COLO668 (cell line): ENCODE measurements at regions not wholly inside any gene's neighbourhood (a gene's known extent, or its start where the extent isn't known, plus 50 kb on each side); places are given as distances from the start of the nearest gene placed in this dataset.
A peak's percentile ranks its signal among the peaks of the same experiment; 100 is the strongest.
"Not testable (repeated sequence)": the region's sequence is repeated elsewhere in the genome, so short reads cannot be mapped to it uniquely, and the experiment has no call there.

Source experiments
- DNase-seq: peaks from one replicate; lab custom pipeline; 2025; ENCODE audit not compliant: unreplicated experiment; lab: John Stamatoyannopoulos, UW

DNA sequence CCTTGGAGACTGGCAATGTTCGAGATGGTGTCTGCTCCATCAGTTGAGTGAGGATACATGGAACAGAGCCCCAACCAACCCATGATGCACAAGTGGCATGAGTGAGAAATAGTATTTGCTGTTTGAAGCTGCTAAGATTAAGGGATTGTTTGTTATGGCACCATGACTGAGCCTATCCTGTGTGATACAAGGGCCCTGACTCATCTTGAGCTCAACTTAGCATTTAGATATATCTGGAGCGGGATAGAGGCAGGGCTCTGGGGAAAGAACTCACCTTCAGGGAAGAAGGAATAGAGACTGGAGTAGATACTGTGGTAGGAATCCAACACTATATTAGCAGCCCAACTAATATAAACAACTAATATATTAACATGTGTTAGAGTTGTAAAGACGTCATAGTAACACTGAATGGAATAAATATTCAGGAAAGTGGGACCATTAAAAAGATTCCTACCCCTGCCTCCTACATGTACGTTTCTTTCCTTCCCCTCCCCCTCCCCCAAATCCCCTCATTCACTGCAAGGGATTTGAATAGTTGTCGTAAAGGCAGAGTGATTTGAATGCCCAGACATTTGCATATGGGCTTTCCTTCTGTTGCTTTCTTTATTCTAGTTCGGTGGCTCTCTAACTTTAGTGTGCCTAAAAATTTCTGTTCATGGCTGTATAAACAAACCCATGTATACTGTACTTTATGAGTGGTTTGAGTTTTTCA lies 106.6 kb upstream of the POU3F1 start:
- DNase-seq, result no peak

DNA sequence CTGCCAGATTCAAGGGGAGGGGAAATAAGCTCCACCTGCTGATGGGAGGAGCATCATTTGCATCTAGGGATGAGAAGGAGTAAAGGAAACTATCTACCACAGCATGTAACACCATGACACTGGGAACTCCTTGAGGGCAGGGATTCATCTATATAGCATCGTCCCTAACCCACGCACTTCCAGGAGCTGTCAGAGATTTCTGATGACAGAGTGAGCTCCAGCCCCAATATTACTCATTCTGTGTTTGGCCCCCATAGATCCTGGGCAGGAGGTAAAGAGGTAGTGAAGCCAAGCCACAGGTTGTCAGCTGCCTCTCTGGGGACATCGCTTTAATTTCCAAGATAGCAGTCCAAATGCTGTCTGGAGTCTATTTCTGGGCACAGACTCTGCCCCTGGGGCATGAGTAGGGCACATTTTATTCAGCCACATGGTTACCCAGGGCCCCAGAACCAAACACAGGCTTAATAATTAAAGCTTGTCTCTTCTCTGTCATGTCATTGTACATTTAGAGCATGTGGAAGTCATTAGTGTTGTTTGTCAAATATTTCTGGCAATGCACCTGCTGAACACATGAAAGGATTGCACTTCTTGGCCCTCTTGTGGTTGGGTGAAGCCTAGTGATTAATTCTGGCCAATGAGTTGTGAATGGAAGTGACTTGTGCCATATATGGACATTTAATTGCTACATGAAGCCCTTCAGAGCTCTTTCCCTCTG lies 105.9 kb upstream of the POU3F1 start:
- DNase-seq, result peak; percentile 79

DNA sequence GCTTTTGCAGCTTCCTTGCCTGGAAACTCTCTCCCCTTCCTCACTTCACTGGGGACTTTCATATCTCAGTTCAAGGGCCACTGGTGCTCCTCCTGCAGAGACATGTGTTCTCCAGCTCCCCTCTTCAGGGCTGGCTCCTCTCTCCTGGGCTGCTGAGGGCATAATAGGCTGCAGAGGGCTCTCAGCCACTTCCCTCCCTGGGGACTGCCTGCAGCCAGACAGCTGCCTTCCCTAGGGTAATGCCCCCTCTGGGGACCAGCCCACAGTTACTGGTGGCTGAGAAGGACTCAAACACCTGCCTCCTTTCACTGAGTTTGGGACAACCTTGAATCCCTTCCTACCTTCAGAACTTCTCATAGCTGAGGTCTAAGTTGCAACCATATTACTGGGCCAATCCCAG lies 104.8 kb upstream of the POU3F1 start:
- DNase-seq, result peak; percentile 53

DNA sequence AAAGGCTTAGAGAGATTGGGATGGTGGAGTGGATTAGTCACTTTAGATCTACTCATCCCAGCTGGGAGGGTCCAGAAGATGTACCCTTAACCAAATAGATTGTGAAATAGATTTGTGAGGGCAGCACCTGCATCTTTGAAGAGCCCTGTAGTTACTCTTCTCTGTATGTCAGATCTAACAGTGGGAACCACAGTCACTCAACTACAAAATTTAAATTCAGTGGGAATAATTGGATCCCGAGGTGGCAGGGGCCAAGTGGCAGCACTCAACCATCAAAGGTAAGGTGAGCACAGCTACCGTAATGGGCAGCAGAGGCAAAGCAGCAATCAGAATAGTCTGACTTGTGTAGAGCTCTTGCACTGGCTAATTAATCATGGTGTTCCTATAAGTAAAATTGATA lies 99.5 kb upstream of the POU3F1 start:
- DNase-seq, result not testable (repeated sequence)

DNA sequence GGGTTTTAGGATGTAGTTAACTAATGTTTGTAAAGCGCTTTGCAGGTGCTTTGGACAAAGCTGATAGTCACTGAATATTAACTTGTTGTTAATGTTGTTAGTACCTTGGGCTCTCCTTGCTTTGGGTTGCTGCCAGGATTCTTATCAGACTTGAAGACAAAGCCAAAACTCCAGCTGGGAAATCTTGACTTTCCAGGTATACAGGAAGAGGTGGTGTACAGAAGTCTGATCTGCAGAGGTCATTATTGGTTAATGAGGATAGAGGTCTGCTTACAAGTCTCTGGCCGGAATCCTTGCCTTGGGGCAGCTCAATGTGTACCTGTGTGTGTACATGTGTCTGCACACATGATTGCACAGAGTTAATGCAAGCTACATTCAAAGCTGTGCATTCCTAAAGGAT lies 96.0 kb upstream of the POU3F1 start:
- no peak for DNase-seq

DNA sequence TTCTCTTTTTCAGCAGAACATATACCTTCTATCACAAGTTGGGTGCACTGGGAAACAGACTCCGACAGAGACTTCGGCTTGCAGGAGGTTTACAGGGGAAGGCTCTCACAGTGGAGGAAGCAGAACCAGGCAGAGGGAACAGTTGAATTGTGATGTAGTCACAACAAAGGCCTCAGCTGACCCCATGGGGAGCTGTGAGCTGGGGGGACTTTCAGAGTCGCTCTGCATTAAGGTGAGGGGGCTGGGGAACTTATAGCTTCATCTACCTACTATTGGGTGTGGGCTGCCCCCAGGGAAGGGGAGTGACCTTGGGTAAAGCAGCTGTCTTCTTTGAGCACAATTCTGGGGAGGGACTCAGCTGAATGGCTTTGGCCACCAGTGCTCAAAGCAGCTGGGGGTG lies 94.9 kb upstream of the POU3F1 start:
- DNase-seq, result no peak

DNA sequence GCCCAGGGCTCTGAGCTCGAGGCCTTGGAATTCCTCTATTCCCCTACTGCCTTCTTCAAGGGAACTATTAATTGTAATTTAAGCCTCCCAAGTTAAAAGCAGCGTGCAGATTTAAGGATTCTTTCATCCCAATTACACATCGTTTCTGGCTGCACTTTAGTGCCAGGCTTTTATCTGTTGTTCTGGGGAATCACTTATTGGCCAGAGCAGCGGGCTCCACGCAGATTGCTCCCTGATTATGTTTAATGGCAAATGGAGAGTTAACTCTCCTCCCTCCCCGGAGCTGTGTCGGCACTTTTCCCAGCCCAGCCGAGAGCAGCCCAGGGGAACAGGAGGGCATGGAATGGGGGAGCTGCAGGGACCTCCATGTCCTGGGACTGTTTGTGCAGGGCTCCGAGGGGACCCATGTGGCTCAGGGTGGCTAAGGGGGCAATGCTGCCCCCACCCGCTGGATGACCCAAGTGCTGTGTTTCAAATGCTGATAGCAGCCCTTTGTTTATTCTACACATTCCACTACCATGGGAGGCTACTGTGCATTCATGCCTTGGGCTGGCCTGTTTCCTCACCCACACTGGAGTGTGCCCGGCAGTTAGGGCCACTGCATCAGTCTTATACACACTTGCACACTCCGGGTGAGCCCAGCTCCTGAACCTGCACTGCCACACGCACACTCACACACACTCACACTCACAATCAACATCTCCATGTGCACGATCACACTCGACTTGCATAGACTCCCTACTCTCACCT lies 93.3 kb upstream of the POU3F1 start:
- no peak for DNase-seq

DNA sequence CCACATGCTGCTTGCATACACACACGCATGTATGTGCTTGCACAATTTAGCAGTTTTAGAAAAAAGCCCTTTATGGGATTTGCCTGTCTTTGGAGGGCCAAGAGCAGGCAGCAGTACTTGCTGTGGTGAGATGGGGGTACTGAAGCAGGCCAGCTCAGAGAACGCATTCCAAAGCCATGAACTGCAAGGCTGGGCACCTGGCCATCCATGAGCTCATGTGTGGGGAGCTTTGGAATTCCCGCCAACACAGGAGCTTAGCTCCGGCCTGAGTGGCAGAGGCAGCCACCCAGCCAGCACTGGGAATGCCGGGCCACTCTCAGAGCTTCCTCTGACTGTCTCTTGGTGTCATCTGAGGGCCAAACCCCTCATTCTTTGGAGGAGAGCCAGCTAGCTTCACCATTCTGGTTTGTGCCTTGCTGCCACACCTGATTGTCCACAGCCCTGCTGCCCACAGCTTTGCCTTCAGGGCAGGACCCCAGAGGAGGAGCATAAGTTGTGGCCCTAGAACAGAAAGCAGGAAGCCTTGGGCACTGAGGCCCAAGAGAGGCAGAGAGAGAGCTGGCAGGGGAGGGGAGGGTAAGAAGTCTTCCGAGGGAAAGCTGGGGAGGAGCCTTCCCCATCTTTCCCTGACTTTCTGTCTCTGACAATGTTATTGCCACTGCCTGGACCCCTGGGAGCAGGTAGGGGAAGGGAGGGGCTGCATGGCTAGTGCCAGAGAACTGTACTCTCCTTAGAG lies 92.1 kb upstream of the POU3F1 start:
- peak; percentile 21 for DNase-seq

DNA sequence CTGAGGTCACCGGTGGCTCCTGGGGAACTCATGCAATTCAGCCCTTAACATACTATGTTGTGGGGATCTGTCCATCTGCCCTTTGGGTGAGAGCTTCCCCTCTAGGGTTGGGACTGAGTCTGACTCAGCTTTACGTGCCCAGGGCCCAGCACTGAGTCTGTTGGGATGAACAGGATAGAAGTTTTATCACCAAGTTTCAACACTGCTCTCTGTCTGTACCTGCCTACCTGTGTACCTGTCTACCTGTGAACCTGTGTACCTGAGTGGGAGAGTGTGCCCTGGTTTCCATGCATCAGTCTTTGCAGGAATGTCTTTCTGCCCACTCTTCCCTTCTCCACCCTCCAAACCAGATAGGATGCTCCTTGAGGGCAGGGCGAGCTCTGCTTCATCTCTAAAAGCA lies 90.6 kb upstream of the POU3F1 start:
- no peak for DNase-seq

DNA sequence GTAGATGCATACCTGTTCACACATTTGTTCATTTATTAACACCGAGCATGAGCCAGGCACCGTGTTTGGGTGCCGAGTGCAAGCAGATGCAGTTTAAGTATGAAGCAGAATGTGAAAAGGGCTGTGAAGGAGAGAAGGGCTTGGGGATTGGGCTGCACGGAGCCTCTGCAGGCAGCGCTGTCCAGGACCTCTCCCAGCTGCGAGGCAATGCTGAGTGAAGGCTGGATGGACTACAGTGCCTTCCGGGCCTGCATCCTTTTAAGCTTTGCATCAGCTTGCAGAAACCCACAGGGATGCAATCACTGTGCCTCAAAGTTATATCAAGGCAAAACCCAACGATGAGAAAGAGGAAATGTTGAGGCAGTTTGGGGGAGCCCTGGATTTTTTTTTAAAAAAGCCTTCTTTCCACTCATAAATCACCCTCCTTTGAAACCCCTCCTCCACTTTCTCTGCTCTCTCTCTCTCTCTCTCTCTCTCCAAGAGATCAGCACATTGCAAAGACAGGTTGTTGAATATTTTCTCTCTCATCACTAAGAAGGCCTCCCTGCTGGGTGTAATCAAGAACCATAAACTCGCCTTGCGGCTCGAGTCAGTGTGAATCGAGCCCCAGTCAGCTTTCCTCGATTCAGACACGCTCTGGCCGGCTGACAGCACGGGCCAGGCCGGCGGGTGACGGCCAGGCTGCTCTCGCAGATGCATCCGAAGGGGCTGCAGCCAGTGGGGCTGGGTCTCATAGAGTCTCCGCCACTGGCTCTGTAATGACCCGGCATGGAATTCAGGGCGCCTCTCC lies 89.2 kb upstream of the POU3F1 start:
- DNase-seq, result no peak

DNA sequence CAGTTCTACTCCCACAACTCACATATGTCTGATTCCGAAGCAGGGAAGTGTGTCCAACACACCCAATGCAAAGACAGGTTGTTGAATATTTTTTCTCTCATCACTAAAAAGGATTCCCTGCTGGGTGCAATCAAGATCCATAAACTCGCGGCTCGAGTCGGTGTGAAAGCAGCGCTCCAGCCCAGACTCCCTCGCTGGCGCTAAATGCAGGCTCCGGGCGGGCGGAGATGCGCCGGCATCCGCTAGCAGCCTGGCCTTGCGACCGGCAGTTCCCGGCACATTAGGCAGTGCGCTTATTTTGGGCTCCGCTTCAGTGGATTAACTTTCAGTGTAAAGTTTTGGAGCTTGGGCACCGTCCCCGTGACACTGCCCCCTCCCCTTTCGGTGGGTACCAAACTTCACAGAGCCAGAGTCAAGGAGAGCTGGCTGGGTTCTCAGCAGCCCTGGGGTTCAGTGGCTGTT lies 87.7 kb upstream of the POU3F1 start:
- DNase-seq, result no peak

DNA sequence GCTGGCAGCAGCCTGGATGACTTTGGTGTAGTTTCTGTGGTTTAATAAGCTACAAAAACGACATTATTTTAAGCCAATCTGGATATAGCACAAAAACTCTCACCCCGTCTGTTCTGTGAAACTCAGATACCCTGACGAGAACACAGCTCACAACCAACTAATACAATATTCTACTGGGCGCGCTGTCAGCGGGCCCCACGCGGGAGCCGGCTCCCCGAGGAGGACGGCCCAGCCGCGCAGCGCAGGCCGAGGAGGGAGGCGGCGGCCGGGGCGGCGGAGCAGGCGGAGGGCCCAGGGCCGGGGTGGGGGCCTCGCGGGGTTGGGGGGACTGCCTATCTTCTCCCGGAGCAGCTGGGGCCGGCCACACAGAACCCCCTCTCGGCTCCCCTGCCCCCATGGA lies 87.2 kb upstream of the POU3F1 start:
- DNase-seq, result no peak

DNA sequence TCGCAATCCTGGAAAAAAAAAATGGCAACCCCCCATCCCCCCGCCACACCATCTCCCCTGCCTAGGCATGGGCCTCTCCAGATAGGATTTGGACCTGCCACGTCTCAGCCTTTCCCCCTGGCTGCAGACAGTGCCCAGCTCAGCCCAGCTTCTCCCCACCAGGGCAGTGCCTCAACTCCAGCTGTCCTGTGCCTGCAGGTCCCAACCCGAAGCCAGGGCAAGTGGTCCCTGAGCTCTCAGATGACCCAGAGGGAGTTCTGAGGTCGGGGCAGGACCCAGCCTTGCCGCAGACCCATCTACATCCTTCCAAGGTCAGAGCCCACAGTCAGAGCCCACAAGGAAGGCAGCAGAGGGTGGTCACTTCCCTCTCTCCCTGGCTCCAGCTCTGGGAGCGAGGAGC lies 86.7 kb upstream of the POU3F1 start:
- no peak for DNase-seq

DNA sequence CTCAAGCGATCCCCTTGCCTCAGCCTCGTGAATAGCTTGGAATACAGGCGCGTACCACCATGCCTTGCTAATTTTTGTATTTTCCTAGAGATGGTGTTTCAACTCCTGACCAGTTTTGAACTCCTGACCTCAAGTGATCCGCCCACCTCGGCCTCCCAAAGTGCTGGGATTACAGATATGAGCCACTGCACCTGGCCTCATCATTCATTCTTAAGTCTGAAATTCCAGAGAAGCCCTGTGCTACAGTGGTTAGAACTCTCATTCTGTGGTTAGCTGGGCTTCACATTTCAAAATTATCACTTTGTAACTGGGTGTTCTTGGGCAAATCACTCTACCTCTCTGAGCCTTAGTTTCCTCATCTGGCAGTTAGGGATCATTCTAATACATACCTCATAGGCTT lies 86.1 kb upstream of the POU3F1 start:
- no peak for DNase-seq

DNA sequence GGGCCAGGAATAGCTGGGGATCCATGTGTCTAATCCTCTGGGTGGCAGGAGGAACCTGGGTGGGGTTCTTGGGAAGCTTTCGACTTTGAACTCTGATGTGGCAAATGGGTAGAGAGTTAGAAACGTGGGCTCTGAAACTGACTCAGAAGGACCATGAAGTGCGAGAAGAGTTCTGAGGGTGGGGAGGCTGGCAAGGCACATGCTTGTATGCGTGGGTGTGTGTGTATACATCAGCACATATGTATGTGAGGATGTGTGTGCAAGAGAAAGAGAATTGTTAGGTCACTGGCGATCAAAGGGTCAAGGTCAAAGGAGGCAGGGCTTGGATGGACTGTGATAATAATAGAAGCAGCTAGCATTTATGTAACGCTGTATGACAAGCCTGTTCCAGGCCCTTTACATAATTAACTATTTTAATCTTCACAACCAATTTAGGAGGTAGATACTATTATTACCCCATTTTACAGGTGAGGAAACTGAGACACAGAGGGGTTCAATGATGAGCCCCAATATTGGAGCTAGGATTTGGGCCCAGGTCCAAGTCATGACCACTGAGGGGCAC lies 84.5 kb upstream of the POU3F1 start:
- no peak for DNase-seq

DNA sequence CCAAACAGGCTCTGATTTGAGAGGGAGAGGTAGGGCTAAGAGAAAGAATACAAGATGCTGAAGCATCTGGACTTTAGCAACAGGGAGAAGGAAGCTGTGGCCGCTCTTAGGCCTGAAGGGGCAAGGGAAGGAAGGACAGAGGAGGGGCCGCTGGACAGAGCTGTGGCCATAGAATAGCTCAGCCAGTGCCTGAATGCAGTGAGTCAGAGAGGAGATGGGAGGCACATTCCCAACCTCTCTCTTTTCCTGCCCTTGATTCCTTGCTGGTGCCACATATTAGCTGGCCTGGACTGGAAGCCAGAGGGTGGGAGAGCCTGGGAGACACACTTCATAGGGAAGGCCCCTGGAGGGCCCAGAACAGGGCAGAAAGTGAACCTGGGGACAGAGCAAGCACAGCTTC lies 83.4 kb upstream of the POU3F1 start:
- no peak for DNase-seq

DNA sequence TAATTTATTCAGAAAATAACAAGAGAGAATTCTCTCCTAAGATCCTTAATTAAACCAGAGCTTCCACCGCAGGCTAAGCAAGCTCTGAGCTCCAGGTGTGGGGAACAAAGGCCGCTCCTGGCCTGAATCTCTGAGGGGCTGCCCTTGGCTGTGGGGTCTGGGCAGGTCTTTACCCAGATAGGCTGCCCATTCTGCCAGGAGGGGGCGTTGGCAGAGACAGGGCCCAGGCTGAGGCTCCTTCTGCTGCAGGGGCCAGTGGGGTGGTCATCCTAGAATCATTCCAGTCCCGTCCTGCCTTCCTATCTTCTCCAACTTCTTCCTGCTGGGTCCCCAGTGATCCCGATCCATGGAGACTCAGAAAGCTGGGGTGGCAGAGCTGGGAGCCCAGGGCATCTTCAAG lies 82.9 kb upstream of the POU3F1 start:
- no peak for DNase-seq

DNA sequence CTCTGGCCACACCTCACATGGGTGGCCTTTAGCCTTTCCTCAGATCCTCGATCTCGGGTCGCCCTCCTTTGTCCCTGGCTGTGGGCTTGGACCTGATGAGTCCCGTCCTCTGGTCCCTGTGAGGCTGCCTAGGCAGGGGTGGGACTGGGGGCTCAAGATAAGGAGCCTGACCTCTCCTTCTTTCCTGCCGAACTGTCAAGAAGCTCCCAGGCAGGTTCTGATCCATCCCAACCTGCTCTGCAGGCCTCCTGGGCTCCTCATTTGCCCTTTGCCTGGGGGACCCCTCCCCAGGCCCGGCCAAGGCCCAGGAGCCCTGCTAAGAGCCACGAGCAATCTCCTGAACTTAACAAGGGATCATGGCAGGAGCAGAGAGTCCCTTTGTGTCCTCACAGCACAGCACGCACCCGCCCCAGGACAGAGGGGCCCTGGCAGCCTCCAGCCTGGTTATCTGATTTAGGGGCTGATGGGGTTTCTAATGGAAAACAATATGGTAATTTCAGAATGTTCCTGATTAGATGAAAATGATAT lies 82.4 kb upstream of the POU3F1 start:
- DNase-seq, result no peak

DNA sequence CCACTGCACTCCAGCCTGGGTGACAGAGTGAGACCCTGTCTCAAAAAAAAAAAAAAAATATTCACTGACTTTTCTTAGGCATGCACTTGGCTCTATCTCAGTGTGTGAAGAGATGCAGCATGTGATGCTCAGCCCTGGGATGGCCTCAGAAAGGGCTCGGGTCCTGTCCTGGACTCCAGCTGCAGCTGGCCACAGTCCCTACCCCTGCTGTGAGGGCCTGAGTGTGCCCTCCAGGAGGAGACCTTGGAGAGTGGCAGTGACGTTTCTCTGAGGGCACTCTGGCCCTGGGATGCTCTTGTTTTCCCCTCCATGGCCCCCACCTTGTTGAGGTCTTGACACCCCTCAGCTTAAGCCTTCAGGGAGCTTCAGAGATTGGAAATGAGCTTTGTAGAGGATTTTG lies 81.9 kb upstream of the POU3F1 start:
- DNase-seq, result no peak

DNA sequence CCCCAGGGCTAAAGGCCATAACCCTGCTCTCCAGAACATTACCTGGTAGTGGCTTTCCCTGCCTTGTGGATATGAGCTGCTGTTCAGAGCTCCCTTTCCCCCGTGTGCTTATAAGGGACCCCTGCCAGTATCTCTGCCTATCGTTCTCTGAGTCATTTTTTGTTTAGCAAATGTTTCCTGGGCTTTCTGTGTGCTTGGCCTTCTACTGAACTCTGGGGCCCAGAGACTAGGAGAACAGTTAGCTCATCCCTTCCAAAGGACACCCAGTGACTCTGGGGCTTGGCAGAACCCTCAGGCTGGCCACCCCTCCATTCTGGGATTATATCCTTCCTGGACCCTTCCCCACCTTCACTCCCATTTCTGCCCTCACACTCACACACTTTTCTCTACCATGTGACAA lies 80.8 kb upstream of the POU3F1 start:
- DNase-seq, result no peak
